ENCODE measurements at regions not wholly inside any gene's neighbourhood (a gene's known extent, or its start where the extent isn't known, plus 50 kb on each side); places are given as distances from the start of the nearest gene placed in this dataset.

- TF ChIP-seq REST (IDR thresholded peaks at IDR 0.05; ENCODE audit: insufficient read depth in 1 of 2, low read depth in 2 of 2, low read length in 2 of 2): no peak
- TF ChIP-seq POLR2AphosphoS5 (IDR thresholded peaks at IDR 0.05; ENCODE audit: low read depth, low read length): no peak
- no peak for TF ChIP-seq TAF1 (IDR thresholded peaks at IDR 0.05; ENCODE audit: borderline replicate concordance, insufficient read depth, low read length)
- TF ChIP-seq SIN3A (IDR thresholded peaks at IDR 0.05; ENCODE audit: borderline replicate concordance, insufficient read depth, low read length): no peak
Observed at GRCh38 chr13:60286707-60287106, 110.3 kb upstream of the TDRD3 start.

Measured in PFSK-1 (cell line).